Activated naive CD8-positive, alpha-beta T cell treated with anti-CD3 and anti-CD28 coated beads, Interleukin-2, amount 10 ng/mL, durations not matched to agents 7 days and 5 days (primary cell): ENCODE measurements at regions not wholly inside any gene's neighbourhood (a gene's known extent, or its start where the extent isn't known, plus 50 kb on each side); places are given as distances from the start of the nearest gene placed in this dataset.
"Not testable (repeated sequence)": the region's sequence is repeated elsewhere in the genome, so short reads cannot be mapped to it uniquely, and the experiment has no call there.

Experiments
- ATAC-seq: fragments of 150-1000 bp; cut with Tn5 transposase; one replicate; pipeline ENCODE4 v1.10.0; 2021; ENCODE audit warnings: low read depth, moderate library complexity
- POLR2A ChIA-PET: fragments of 350-600 bp; sonication (Branson Sonifier 250); formaldehyde crosslinking; loops from one replicate; lab custom pipeline; 2021; ENCODE audit warnings: antibody characterized with exemption; lab: Charles Lee
- DNase-seq: peaks from one replicate; pipeline ENCODE4 v3.0.0; 2021
- H3K27ac Mint-ChIP-seq: one replicate; pipeline ENCODE4 v1.8.0; 2022; ENCODE audit warnings: mild to moderate bottlenecking, mixed read lengths
- H3K27me3 Mint-ChIP-seq: one replicate; pipeline ENCODE4 v1.8.0; 2022; ENCODE audit warnings: mild to moderate bottlenecking, moderate library complexity, mixed read lengths
- H3K36me3 Mint-ChIP-seq: one replicate; pipeline ENCODE4 v1.8.0; 2021; ENCODE audit warnings: mild to moderate bottlenecking, mixed read lengths
- H3K4me1 Mint-ChIP-seq: one replicate; pipeline ENCODE4 v1.8.0; 2021; ENCODE audit warnings: mixed read lengths
- H3K4me3 Mint-ChIP-seq: one replicate; pipeline ENCODE4 v1.8.0; 2022; ENCODE audit warnings: mild to moderate bottlenecking, moderate library complexity, mixed read lengths
- H3K9me3 Mint-ChIP-seq: one replicate; pipeline ENCODE4 v1.8.0; 2021; ENCODE audit warnings: mixed read lengths

DNA sequence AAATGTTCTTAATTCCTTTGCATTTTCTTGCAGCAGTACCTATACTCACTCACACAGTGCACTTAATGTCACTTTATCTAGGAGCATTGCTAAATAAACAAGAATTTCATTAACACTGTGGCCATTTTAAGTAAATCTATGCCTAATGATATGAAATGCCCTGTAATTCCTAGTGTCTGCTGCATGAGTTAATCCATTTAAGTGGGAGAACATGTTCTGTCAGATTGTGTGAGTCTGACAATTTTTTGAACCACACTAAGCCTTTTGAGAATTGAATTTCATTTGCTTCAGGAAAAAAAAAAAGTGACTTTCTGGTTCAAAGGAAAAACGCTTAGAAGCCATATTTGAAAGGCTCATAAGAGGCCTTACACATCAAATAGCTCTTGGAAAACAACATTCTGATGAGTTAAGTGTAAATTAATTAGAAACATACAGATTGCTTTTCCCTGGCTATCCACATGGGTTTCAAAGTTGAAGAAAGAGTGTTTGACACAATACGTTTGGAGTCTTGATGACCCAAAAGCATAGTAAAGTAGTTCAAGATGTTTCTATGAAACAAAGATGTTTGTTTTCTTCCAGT is 446.7 kb upstream of the GRAMD2B start:
- no peak for DNase-seq
- Mint-ChIP-seq H3K9me3 (peaks cover 2% of the 10 kb centered on the region), H3K27me3 (no peaks in the 10 kb centered on the region), H3K4me1 (no peaks in the 10 kb centered on the region), H3K4me3 (no peak overlapping the region), H3K36me3 (no peaks in the 10 kb centered on the region), H3K27ac (no peak overlapping the region)
- no peak for ATAC-seq
- POLR2A ChIA-PET: no interaction called here

DNA sequence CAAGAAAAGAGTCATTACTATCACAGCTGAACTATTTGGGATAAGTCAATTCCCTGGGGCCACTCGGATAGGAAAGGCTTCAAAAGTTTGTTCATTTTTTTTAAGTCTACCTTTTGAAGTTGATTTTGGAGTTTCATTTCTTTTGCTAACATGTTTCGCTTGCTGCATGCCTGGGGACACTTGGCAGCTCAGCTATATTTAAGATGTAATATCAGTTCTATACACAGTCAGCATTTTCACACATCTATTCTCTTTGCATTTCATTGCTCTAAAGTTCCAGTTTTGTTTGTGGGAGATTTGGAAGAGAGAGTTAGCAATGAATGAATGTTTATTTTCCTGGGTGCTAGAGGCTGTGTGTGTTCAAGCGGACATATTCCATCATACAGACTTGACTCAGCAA is 445.2 kb upstream of the GRAMD2B start:
- Mint-ChIP-seq H3K4me1 (no peaks in the 10 kb centered on the region), H3K36me3 (no peaks in the 10 kb centered on the region), H3K27me3 (no peaks in the 10 kb centered on the region), H3K4me3 (no peak overlapping the region), H3K9me3 (no peaks in the 10 kb centered on the region), H3K27ac (no peak overlapping the region)
- POLR2A ChIA-PET: no interaction called here
- ATAC-seq (no peak), DNase-seq (no peak)

DNA sequence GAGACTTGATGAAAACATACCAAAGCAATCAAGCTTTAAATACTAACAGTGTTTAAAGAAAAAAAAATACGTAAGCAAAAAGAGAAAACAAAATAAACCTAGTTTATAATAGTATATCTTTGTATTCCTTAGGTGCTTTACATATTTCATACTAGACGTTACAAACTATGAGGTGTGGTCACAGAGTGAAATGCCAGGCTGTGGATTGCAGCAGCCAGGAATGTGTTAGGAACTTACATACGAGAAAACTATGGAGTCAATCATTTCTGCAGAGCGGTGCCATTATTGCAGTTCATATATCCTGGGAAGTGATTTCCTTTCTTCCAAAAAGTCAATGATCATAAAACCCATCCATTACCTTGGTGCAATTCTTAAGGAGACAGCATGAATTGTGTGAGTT is 443.6 kb upstream of the GRAMD2B start:
- Mint-ChIP-seq H3K4me3 (no peak overlapping the region), H3K27me3 (no peaks in the 10 kb centered on the region), H3K4me1 (no peaks in the 10 kb centered on the region), H3K27ac (no peak overlapping the region), H3K9me3 (no peaks in the 10 kb centered on the region), H3K36me3 (no peaks in the 10 kb centered on the region)
- ATAC-seq (no peak), DNase-seq (no peak)
- POLR2A ChIA-PET: no interaction called here

DNA sequence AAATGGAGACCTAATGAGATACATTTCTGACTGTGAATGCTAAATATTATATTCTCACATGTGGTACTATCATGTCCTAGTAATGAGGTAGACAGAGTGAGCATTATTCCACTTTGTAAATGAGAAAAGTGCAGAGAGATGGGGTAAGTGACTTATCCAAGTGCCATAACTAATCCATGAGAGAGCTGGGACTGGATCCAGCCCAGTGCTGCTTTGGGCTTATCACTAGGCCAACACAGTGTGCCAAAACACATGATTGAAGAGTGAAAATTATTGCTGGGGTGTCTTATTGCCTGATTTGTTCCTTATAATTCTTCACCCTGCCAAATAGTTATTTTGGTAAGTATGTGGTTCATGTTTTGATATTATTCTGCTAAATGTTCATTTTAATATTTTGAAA is 442.2 kb upstream of the GRAMD2B start:
- Mint-ChIP-seq H3K9me3 (no peaks in the 10 kb centered on the region), H3K4me3 (no peak overlapping the region), H3K27ac (no peak overlapping the region), H3K36me3 (no peaks in the 10 kb centered on the region), H3K4me1 (no peaks in the 10 kb centered on the region), H3K27me3 (no peaks in the 10 kb centered on the region)
- no peak for DNase-seq
- POLR2A ChIA-PET: no interaction called here
- no peak for ATAC-seq

DNA sequence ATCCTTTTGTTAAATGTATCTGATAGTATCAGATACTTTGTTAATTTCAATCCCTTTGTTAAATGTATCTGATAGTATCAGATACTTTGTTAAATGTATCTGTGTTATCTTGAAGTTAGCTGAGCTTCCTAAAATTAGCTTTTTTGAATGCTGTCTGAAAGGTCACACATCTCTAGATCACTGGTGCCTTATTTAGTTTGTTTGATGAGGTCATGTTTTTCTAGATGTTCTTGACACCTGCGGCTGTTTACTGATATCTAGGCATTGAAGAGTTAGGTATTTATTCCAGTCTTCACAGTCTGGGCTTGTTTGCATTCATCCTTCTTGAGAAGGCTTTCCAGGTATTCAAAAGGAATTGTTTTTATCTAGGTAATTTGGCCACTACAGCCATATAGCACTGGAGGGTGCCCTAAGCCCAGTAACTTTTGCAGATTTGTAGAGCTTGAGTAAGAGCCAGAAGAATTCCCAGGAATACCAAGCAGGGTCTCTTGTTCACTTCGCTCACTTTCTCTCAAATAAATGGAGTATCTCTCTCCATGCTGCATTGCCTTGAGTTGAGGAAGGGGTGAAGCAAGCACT is 435.4 kb upstream of the GRAMD2B start:
- no peak overlapping the region for H3K4me3 Mint-ChIP-seq
- no peak overlapping the region for H3K27ac Mint-ChIP-seq
- DNase-seq (no peak), ATAC-seq (no peak)
- POLR2A ChIA-PET: no interaction called here
- H3K27me3 Mint-ChIP-seq: no peaks in the 10 kb centered on the region
- no peaks in the 10 kb centered on the region for H3K4me1 Mint-ChIP-seq
- H3K36me3 Mint-ChIP-seq: no peaks in the 10 kb centered on the region
- H3K9me3 Mint-ChIP-seq: no peaks in the 10 kb centered on the region

DNA sequence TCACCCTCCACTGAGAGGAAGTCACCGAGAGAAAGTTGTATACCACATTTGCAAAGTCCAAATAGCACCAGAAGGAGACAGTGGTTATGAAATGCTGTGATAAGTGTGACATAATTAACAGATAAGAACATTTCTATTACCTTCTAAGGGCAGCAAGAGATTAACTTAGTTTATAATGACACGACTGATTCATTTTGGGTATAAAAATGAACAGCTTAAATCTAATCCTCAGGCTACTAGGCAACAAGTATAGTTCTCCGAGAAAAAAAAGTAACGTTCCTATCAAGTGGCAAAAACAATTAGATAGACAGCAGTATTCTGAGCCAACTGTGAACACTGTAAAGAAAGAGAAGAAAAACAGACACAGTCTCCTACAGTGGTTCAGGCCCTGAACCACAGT is 431.2 kb upstream of the GRAMD2B start:
- Mint-ChIP-seq H3K9me3 (no peaks in the 10 kb centered on the region), H3K4me1 (no peaks in the 10 kb centered on the region), H3K36me3 (no peaks in the 10 kb centered on the region), H3K27ac (no peak overlapping the region), H3K27me3 (no peaks in the 10 kb centered on the region), H3K4me3 (no peak overlapping the region)
- DNase-seq (no peak), ATAC-seq (no peak)
- POLR2A ChIA-PET: no interaction called here

DNA sequence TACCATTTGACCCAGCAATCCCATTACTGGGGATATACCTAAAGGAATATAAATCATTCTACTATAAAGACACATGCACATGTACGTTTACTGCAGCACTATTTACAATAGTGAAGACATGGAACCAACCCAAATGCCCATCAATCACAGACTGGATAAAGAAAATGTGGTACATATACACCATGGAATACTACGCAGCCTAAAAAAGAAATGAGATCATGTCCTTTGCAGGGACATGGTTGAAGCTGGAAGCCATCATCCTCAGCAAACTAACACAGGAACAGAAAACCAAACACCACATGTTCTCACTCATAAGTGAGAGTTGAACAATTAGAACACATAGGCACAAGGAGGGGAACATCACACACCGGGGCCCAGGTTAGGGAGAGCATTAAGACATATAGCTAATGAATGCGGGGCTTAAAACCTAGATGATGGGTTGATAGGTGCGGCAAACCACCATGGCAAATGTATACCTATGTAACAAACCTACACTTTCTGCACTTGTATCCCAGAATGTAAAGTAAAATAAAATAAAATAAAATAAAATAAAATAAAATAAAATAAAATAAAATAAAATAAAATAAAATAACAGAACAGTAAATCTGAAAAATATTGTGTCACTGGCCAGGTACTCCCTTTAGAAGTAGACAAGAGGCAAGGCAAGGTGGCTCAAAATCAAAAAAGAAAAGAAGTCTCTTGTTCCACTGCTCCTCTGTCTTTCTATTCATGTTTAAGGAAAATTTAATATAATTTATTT is 423.8 kb upstream of the GRAMD2B start:
- POLR2A ChIA-PET, H3K4me1 Mint-ChIP-seq: not testable (repeated sequence)

DNA sequence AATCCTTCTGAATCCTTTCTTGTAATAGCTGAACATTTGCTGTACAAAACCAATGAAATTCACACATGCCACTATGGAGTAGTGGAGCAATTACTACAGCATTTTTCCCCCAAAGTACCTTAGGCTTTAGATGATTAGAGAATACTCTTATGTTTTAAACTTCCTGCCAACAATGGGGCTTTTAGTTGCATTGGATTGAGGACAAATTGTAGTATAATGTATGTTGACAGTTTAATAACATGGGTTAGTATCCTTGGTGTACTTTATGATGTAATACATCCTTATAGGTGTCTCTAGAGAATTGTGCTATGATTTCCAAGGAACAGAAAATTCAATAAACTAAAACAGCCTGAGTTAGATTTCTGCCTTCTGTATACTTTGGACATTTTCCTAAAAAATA is 422.7 kb upstream of the GRAMD2B start:
- Mint-ChIP-seq H3K27ac (no peak overlapping the region), H3K4me1 (no peaks in the 10 kb centered on the region), H3K9me3 (no peaks in the 10 kb centered on the region), H3K27me3 (no peaks in the 10 kb centered on the region), H3K4me3 (no peak overlapping the region), H3K36me3 (no peaks in the 10 kb centered on the region)
- no peak for ATAC-seq
- POLR2A ChIA-PET: no interaction called here
- no peak for DNase-seq

More for the DNA sequence above, 423.8 kb upstream of the GRAMD2B start:
- H3K27me3 Mint-ChIP-seq, DNase-seq, ATAC-seq, H3K36me3 Mint-ChIP-seq, H3K9me3 Mint-ChIP-seq, H3K27ac Mint-ChIP-seq, H3K4me3 Mint-ChIP-seq: not testable (repeated sequence)

DNA sequence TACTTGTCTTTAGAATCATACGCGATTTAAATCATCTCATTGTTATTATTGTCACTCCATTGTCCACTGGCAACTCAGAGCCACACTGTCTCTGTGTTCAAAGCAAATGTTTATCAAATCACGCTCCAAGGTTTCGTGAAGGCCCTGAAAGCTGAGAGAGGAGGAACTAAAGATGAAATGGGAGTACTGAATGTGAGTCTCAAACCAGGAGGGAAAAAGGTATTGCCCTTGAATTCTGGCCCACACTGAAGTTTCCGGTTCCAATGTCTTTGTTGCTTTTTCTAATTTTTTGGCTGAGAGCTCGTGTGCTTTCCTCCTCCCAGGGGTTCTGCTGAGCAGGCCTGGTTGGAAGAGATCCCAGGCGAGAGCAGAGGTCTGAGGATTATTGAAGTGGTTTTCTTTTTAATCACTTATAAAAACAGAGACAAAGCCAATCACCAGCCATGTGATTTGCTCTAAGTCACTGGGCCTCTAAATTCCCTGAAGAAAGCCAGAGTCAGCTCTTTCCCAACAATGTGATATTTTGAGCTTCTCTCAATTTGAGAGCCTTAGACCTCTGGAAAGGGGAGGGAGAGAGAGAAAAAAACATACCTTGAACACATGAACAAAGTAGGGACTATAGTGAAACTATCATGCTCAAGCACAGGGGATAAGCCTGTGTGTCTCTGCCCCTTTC is 420.8 kb upstream of the GRAMD2B start:
- Mint-ChIP-seq H3K27me3 (no peaks in the 10 kb centered on the region), H3K9me3 (no peaks in the 10 kb centered on the region), H3K4me1 (no peaks in the 10 kb centered on the region), H3K36me3 (no peaks in the 10 kb centered on the region), H3K4me3 (no peak overlapping the region), H3K27ac (no peak overlapping the region)
- no peak for ATAC-seq
- POLR2A ChIA-PET: no interaction called here
- no peak for DNase-seq

DNA sequence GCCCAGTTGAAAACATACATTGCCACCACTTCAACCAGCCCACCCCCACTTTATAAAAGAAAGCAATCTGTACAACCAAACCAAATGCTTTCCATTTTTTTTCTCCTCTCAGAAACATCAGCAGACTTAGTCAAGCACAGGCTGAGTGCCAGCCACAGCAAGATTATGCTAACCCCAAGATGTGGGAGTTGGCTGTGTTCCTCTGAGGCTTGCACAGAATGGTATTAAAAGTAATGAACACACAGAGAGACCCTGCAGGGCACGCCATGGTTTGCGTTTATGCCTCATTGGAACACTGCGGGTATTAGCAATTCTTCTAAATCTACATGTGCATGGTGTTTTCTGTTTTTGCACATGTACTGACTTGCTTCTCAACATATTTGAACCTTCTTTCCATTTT is 419.9 kb upstream of the GRAMD2B start:
- Mint-ChIP-seq H3K9me3 (no peaks in the 10 kb centered on the region), H3K27ac (no peak overlapping the region), H3K4me1 (no peaks in the 10 kb centered on the region), H3K4me3 (no peak overlapping the region), H3K27me3 (no peaks in the 10 kb centered on the region), H3K36me3 (no peaks in the 10 kb centered on the region)
- POLR2A ChIA-PET: no interaction called here
- ATAC-seq (no peak), DNase-seq (no peak)

DNA sequence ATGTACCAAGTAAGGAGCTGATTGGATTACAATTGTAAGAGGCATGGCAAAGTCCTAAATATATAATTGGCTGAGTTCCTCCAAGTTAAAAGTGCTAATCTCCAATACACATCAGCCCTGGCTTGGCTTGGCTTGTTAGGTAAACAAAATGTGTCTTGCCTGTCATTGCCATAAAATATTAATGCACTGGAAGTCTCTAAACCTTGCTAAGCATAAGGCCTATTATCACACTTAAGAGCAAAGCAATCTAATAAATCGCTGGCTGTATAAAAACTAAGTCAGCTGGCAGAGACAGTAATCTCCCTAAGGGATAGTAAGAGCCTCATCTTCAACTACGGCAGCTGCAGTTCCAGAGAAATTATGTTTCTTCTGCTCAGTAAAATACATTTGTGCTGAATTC is 418.6 kb upstream of the GRAMD2B start:
- Mint-ChIP-seq H3K36me3 (no peaks in the 10 kb centered on the region), H3K9me3 (no peaks in the 10 kb centered on the region), H3K4me1 (no peaks in the 10 kb centered on the region), H3K27ac (no peak overlapping the region), H3K27me3 (no peaks in the 10 kb centered on the region), H3K4me3 (no peak overlapping the region)
- ATAC-seq (no peak), DNase-seq (no peak)
- POLR2A ChIA-PET: no interaction called here

DNA sequence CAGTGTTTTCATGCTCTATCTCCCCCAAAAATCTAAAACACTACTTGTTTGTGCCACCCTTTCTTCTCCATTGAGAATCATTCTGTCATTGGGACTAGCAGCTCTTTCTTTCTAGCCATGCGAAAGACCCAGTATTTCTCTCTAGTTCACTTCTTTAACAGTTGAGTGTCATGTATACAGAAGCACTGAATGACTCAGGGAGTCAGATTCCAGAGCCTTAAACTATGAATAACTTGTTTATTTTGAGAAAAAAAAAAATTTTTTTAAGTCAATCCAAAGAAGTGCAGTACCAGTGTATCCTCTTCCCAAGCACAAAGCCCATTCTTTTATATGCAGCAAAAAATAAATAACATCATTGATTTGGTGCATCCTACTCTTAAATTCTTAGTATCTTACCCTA is 415.4 kb upstream of the GRAMD2B start:
- peaks cover under 1% of the 10 kb centered on the region for H3K9me3 Mint-ChIP-seq
- no peak for ATAC-seq
- POLR2A ChIA-PET: no interaction called here

DNA sequence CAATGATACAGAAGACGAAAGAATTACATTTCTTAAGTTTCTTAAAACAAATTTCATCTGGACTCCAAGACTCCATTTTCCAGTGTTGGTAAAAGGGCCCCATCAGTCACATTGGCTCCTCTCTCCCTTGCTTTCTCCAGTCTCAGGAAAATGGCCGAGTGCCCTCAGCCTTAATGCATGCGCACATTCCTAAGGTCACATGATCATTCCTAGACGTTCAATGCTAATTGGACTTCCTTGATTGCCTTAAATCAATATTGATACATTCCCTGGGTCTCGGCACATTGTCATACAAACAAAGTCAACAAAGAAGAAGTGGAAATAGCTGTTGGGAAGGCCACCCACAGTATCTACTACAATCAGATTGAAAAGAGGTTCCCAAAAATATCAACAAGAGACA is 413.6 kb upstream of the GRAMD2B start:
- no peak overlapping the region for H3K4me3 Mint-ChIP-seq
- H3K9me3 Mint-ChIP-seq: peaks cover 3% of the 10 kb centered on the region
- ATAC-seq: no peak
- no peak overlapping the region for H3K27ac Mint-ChIP-seq
- DNase-seq: no peak
- H3K36me3 Mint-ChIP-seq: no peaks in the 10 kb centered on the region
- H3K4me1 Mint-ChIP-seq: no peaks in the 10 kb centered on the region
- H3K27me3 Mint-ChIP-seq: no peaks in the 10 kb centered on the region
- POLR2A ChIA-PET: no interaction called here

More for the DNA sequence above, 415.4 kb upstream of the GRAMD2B start:
- no peaks in the 10 kb centered on the region for H3K4me1 Mint-ChIP-seq
- H3K27ac Mint-ChIP-seq: no peak overlapping the region
- no peak for DNase-seq
- H3K27me3 Mint-ChIP-seq: no peaks in the 10 kb centered on the region
- H3K36me3 Mint-ChIP-seq: no peaks in the 10 kb centered on the region
- H3K4me3 Mint-ChIP-seq: no peak overlapping the region

DNA sequence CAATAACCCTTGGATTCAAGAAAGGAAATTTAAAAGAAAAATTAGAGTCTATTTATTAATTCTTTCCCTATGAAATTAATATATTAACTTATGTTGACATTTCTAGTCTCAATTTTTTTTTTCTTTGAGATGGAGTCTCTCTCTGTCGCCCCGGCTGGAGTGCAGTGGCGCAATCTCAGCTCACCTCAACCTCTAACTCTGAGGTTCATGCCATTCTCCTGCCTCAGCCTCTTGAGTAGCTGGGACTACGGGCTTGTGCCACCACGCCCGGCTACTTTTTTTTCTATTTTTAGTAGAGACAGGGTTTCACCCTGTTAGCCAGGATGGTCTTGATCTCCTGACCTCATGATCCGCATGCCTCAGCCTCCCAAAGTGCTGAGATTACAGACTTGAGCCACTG is 411.7 kb upstream of the GRAMD2B start:
- H3K36me3 Mint-ChIP-seq, H3K9me3 Mint-ChIP-seq, POLR2A ChIA-PET, H3K4me3 Mint-ChIP-seq, H3K27ac Mint-ChIP-seq, ATAC-seq, H3K27me3 Mint-ChIP-seq, DNase-seq, H3K4me1 Mint-ChIP-seq: not testable (repeated sequence)
